HL-60 (cell line): ENCODE measurements at regions not wholly inside any gene's neighbourhood (a gene's known extent, or its start where the extent isn't known, plus 50 kb on each side); places are given as distances from the start of the nearest gene placed in this dataset.

ENCODE experiments used
- CTCF ChIP-seq: IDR thresholded peaks from one replicate; pipeline ENCODE4 v1.5.1; 2011; ENCODE audit warnings: low read length, control low read depth, inconsistent platforms; ENCODE audit not compliant: insufficient read depth
- GABPA ChIP-seq: IDR thresholded peaks from 2 replicates; pipeline ENCODE4 v1.6.1; 2012; ENCODE audit warnings: low read depth

DNA sequence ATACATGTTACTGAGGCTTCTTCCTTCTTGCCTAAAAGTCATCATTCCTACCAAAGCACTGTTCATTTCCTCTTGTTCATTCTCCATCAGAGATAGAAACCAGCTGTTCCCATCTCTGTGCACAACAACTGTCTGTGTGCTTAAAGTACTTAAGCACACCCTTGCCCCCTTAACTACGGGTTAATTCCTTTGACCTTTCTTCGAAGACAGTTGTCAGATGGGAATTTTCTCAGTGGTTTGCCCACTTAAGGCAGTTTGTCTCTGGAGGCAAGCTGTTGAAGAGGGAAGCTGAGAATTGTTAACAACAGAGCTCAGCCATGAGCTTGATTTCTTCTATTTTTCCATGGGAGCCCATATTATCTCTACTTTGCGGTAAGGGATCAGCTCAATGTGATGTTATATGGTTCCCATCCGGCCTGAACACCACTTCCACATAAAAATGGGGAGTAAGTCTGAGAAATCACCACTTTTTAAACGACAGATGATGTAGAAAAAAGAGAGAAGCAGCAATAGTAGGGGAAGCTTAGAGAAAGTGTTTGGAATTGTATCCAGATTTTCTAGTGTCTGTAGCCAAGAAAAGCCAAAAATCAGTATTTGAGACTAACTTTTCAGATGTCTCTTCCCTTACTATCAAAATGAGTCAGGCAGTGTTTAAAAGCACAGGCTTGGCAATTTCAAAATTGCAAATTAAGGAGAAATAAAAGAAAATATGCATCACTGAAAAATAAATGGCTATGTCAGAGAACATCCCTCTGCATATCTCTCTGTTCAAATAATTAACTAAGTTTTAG is 194.4 kb downstream of the SLIT2 start:
- TF ChIP-seq CTCF (no peak), GABPA (no peak)
